ENCODE measurements at regions not wholly inside any gene's neighbourhood (a gene's known extent, or its start where the extent isn't known, plus 50 kb on each side); places are given as distances from the start of the nearest gene placed in this dataset.

DNA sequence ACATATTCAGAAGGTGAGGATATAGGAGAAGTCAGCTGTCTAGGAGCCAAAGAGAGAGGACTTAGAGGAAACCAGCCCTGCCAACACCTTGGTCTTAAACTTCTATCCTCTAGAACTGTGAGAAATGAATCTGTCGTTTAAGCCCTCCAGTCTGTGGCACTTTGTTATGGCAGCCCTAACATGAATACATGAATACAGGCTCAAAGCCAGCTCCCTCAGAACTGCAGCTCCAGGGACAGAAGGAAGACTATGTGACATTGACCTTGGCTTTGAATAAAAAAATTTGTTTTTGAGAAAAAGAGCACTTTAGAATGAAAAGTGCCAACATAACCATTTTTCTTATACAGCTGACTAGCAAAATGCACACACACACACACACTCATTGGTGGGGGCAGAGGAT lies 110.9 kb upstream of the ATP2B2 start:
- Histone ChIP-seq H3K4me3 (ENCODE audit: low read depth, low read length) (no peak overlapping the region), H3K27me3 (ENCODE audit: control insufficient read depth, insufficient read depth, low read length) (peaks cover 2% of the 10 kb centered on the region), H3K36me3 (ENCODE audit: control insufficient read depth, insufficient read depth, low read length) (no peaks in the 10 kb centered on the region)
- FAIRE-seq (no peak), DNase-seq (ENCODE audit: low read depth) (no peak)
- TF ChIP-seq, protein P1, sequence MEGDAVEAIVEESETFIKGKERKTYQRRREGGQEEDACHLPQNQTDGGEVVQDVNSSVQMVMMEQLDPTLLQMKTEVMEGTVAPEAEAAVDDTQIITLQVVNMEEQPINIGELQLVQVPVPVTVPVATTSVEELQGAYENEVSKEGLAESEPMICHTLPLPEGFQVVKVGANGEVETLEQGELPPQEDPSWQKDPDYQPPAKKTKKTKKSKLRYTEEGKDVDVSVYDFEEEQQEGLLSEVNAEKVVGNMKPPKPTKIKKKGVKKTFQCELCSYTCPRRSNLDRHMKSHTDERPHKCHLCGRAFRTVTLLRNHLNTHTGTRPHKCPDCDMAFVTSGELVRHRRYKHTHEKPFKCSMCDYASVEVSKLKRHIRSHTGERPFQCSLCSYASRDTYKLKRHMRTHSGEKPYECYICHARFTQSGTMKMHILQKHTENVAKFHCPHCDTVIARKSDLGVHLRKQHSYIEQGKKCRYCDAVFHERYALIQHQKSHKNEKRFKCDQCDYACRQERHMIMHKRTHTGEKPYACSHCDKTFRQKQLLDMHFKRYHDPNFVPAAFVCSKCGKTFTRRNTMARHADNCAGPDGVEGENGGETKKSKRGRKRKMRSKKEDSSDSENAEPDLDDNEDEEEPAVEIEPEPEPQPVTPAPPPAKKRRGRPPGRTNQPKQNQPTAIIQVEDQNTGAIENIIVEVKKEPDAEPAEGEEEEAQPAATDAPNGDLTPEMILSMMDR (IDR thresholded peaks at IDR 0.05; ENCODE audit: insufficient read depth, low read length, severe bottlenecking), result no peak

DNA sequence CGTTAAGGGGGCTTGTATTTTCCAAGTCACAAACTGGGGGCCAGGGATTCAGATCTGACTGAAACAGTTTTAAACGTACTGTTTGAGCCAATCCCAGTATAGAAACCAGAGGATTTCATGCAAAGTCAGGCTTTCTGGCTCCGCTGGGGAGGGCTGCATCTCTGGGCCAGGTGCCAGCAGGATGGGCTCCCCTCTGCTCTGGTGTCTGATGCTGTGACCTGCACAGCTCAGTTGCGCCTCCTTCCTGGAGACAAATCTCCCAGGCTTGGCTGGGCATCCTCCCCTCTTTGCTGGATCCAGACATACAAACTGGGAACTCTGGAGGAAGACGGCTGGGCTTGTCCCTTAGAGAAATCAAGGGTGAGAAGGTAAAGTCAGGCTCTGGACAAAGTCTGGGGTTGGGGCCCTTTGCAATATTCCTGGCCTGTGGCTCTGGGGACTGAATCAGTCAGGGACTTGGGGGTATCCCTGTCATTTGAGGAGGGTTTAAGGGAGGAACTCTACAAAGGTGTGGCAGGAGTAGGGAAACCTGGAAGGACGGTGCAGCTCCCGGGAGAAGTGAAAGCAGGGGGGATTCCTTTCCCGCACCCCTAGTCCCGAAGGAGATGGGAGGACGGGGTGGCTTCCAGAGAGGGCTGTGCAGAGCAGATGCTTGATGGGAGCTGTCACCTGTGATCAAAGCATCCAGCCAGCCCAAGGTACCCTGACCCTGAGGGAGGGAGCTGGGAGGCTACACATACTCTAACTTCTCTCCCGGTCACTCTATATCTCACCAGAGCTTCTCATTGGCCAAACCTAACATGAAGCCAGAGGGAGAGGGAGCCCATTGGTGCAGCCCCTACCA lies 114.8 kb upstream of the ATP2B2 start:
- no peak overlapping the region for H3K4me3 ChIP-seq (ENCODE audit: low read depth, low read length)
- H3K27me3 ChIP-seq (ENCODE audit: control insufficient read depth, insufficient read depth, low read length), result peaks cover 2% of the 10 kb centered on the region
- FAIRE-seq (no peak), DNase-seq (ENCODE audit: low read depth) (no peak)
- TF ChIP-seq, protein P1 (IDR thresholded peaks at IDR 0.05; ENCODE audit: insufficient read depth, low read length, severe bottlenecking), result no peak
- no peaks in the 10 kb centered on the region for H3K36me3 ChIP-seq (ENCODE audit: control insufficient read depth, insufficient read depth, low read length)

DNA sequence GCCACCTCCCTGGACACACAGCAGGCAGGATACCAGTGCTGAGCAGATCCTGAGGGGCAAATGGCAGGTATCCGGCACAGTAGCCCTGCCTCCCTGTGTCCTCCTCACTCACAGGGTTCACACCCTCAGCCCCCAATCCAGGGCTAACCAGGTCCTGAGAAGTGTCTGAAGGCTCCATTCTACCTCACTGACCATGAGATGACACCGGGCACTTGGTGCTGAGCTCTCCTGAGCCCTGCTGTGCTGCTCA lies 115.4 kb upstream of the ATP2B2 start:
- peaks cover 2% of the 10 kb centered on the region for H3K27me3 ChIP-seq (ENCODE audit: control insufficient read depth, insufficient read depth, low read length)
- H3K4me3 ChIP-seq (ENCODE audit: low read depth, low read length), result no peak overlapping the region
- no peak for FAIRE-seq
- no peak for DNase-seq (ENCODE audit: low read depth)
- TF ChIP-seq, protein P1 (IDR thresholded peaks at IDR 0.05; ENCODE audit: insufficient read depth, low read length, severe bottlenecking), result no peak
- H3K36me3 ChIP-seq (ENCODE audit: control insufficient read depth, insufficient read depth, low read length), result no peaks in the 10 kb centered on the region

DNA sequence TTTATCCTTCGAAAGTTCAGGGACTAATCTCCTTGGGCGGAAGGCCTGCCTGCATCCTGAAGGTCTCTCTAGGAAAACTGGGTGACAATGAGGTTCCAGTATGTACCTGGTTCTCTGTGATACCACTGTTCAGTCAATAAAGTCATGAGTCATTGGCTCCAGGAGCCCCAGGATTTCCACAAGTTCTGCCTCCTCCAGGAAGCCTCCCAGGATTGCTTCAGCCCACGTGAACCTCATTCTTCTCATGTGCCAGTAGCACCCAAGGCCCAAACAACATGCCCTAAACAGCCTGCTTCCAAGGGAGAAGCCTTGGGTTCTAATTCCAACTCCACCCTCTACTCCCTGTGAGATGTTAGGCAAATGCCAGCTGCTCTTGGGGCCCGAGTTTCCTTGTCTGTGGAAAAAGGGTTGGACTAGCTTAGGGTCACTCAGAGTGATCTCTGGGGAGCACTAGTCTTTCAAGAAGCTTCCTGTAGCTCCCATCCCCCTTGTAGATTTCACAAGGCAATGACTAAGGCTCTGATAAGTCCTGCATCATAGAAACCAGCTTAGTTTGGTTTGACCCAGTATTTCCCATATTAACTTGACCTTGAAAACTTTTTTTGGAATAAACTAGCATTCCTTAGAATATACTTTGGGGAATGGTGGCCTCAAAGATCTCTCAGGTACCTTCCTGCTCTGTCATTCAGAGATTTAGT lies 118.3 kb upstream of the ATP2B2 start:
- peaks cover 2% of the 10 kb centered on the region for H3K27me3 ChIP-seq (ENCODE audit: control insufficient read depth, insufficient read depth, low read length)
- FAIRE-seq (no peak), DNase-seq (ENCODE audit: low read depth) (peak; percentile 26)
- TF ChIP-seq, protein P1 (IDR thresholded peaks at IDR 0.05; ENCODE audit: insufficient read depth, low read length, severe bottlenecking), result no peak
- no peak overlapping the region for H3K4me3 ChIP-seq (ENCODE audit: low read depth, low read length)
- H3K36me3 ChIP-seq (ENCODE audit: control insufficient read depth, insufficient read depth, low read length), result no peaks in the 10 kb centered on the region

DNA sequence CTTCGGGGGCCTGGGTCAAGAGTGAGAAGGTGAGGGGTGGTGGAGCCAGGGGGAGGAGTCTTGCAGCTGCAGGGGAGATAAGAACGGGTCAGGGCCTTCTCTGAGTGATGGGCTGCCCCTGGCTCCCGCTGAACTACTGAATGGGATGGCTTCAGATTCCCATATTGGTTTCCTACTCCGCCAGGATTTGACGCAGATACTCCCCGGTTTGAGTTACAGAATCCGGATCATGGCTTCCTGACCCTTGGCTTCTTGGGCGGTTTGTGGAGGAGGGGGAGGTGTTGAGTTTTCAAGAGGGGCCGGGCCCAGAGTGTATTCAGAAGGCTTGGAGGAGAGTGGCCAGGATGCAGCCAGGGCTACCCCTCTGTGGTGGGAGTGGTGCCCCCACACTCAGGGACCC lies 119.9 kb upstream of the ATP2B2 start:
- FAIRE-seq (no peak), DNase-seq (ENCODE audit: low read depth) (no peak)
- H3K36me3 ChIP-seq (ENCODE audit: control insufficient read depth, insufficient read depth, low read length), result no peaks in the 10 kb centered on the region
- peaks cover 2% of the 10 kb centered on the region for H3K27me3 ChIP-seq (ENCODE audit: control insufficient read depth, insufficient read depth, low read length)
- TF ChIP-seq, protein P1 (IDR thresholded peaks at IDR 0.05; ENCODE audit: insufficient read depth, low read length, severe bottlenecking), result no peak
- no peak overlapping the region for H3K4me3 ChIP-seq (ENCODE audit: low read depth, low read length)

Measured in bronchial epithelial cell (primary cell).